Hematopoietic multipotent progenitor cell (in vitro differentiated cells): ENCODE measurements at regions not wholly inside any gene's neighbourhood (a gene's known extent, or its start where the extent isn't known, plus 50 kb on each side); places are given as distances from the start of the nearest gene placed in this dataset.

ENCODE experiments used
- DNase-seq, 3 donors: peaks; one replicate each; pipeline ENCODE4 v3.0.0-alpha.2; 2011 to 2015; ENCODE audit warnings: low read depth in 2 of 3, low spot score in 2 of 3

GRCh38 chr2:45182667-45183295 is 173.5 kb upstream of the SIX2 start:
- no peak for DNase-seq

- DNase-seq, result no peak
These were observed 171.5 kb upstream of the SIX2 start for GRCh38 chr2:45180779-45181178.

- DNase-seq, result no peak
These were observed 170.9 kb upstream of the SIX2 start for GRCh38 chr2:45180033-45180746.

GRCh38 chr2:45178854-45179253 is 169.6 kb upstream of the SIX2 start:
- DNase-seq, result no peak

GRCh38 chr2:45178359-45178758 is 169.1 kb upstream of the SIX2 start:
- no peak for DNase-seq

- DNase-seq, result peak in 2 of 3 donors; percentile 52 to 72
These were observed 168.6 kb upstream of the SIX2 start for GRCh38 chr2:45177870-45178269.

- no peak for DNase-seq
These were observed 167.1 kb upstream of the SIX2 start for GRCh38 chr2:45176390-45176789.

- DNase-seq, result no peak
These were observed 164.3 kb upstream of the SIX2 start for GRCh38 chr2:45173513-45173912.

- DNase-seq, result peak in 1 of 3 donors; percentile 19
These were observed 163.6 kb upstream of the SIX2 start for GRCh38 chr2:45172760-45173392.

- DNase-seq, result peak in 1 of 3 donors; percentile 38
These were observed 162.9 kb upstream of the SIX2 start for GRCh38 chr2:45172142-45172541.

- peak in 1 of 3 donors; percentile 38 for DNase-seq
These were observed 161.9 kb upstream of the SIX2 start for GRCh38 chr2:45171136-45171501.

- peak in 1 of 3 donors; percentile 22 for DNase-seq
These were observed 161.2 kb upstream of the SIX2 start for GRCh38 chr2:45170191-45171135.

- peak in 2 of 3 donors; percentile 25 to 35 for DNase-seq
These were observed 160.3 kb upstream of the SIX2 start for GRCh38 chr2:45169339-45170190.

GRCh38 chr2:45168711-45169338 is 159.6 kb upstream of the SIX2 start:
- DNase-seq, result peak in 2 of 3 donors; percentile 26 to 31

GRCh38 chr2:45167920-45168629 is 158.8 kb upstream of the SIX2 start:
- peak in 1 of 3 donors; percentile 13 for DNase-seq

- no peak for DNase-seq
These were observed 157.1 kb upstream of the SIX2 start for GRCh38 chr2:45166229-45166890.

GRCh38 chr2:45162711-45163110 is 153.5 kb upstream of the SIX2 start:
- DNase-seq, result no peak

GRCh38 chr2:45156605-45157004 is 147.4 kb upstream of the SIX2 start:
- DNase-seq, result no peak
